IMR-90 (cell line): ENCODE measurements at regions not wholly inside any gene's neighbourhood (a gene's known extent, or its start where the extent isn't known, plus 50 kb on each side); places are given as distances from the start of the nearest gene placed in this dataset.

Experiments used
- ATAC-seq: fragments of 200-7000 bp; cut with Tn5 transposase; 2 replicates; pipeline ENCODE4 v1.9.1; 2020; ENCODE audit warnings: low read depth, mild to moderate bottlenecking, moderate library complexity
- BruUV-seq: library from RNA; stranded (reverse); fragments of 400-500 nt; replicated peaks from 2 replicates; lab custom pipeline; 2021; lab: Mats Ljungman, UMichigan
- CTCF ChIA-PET: fragments of 300-600 bp; formaldehyde crosslinking; extraction: SDS; loops from one replicate; lab custom pipeline; 2021; ENCODE audit warnings: antibody characterized with exemption; lab: Yijun Ruan, JAX
- POLR2A ChIA-PET: fragments of 300-600 bp; sonication (Branson Sonifier 250); formaldehyde crosslinking; loops from one replicate; lab custom pipeline; 2022; ENCODE audit warnings: antibody characterized with exemption; ENCODE audit not compliant: unreplicated experiment; lab: Charles Lee
- DNase-seq: peaks from one replicate; pipeline ENCODE4 v3.0.0; 2013
- H2AFZ ChIP-seq: replicated peaks from 2 replicates; pipeline ENCODE3; 2013; ENCODE audit warnings: low read length, mild to moderate bottlenecking; ENCODE audit not compliant: poor library complexity
- H2AK5ac ChIP-seq: 2 replicates; pipeline ENCODE4 v1.6.1; 2013; ENCODE audit warnings: low read depth, low read length, inconsistent platforms
- H2AK9ac ChIP-seq: replicated peaks from 2 replicates; pipeline ENCODE3; 2013; ENCODE audit warnings: mild to moderate bottlenecking, low read depth, low read length, moderate library complexity; ENCODE audit not compliant: poor library complexity
- H2BK120ac ChIP-seq: 2 replicates; pipeline ENCODE4 v1.6.1; 2013; ENCODE audit warnings: low read depth, low read length, inconsistent platforms
- H2BK15ac ChIP-seq: 3 replicates; pipeline ENCODE4 v1.6.1; 2013; ENCODE audit warnings: low read depth, low read length, inconsistent platforms
- H2BK20ac ChIP-seq: 2 replicates; pipeline ENCODE4 v1.6.1; 2013; ENCODE audit warnings: low read depth, mild to moderate bottlenecking, inconsistent platforms, low read length, moderate library complexity
- H2BK5ac ChIP-seq: 2 replicates; pipeline ENCODE4 v1.6.1; 2013; ENCODE audit warnings: mild to moderate bottlenecking, low read depth, low read length, inconsistent platforms; ENCODE audit not compliant: poor library complexity, severe bottlenecking
- H3K14ac ChIP-seq: replicated peaks from 2 replicates; pipeline ENCODE4 v1.6.1; 2013; ENCODE audit warnings: low read depth, low read length, inconsistent platforms
- H3K18ac ChIP-seq: 2 replicates; pipeline ENCODE4 v1.6.1; 2013; ENCODE audit warnings: low read depth, low read length, control low read depth
- H3K23ac ChIP-seq: 2 replicates; pipeline ENCODE4 v1.6.1; 2013; ENCODE audit warnings: low read depth, low read length, inconsistent platforms
- H3K27ac ChIP-seq: 2 replicates; pipeline ENCODE4 v1.5.1; 2013; ENCODE audit warnings: mild to moderate bottlenecking, control low read depth, low read length; ENCODE audit not compliant: insufficient read depth
- H3K27me3 ChIP-seq: 2 replicates; pipeline ENCODE4 v1.6.1; 2013; ENCODE audit warnings: low read length; ENCODE audit not compliant: control insufficient read depth, insufficient read depth
- H3K36me3 ChIP-seq: 2 replicates; pipeline ENCODE4 v1.6.1; 2013; ENCODE audit warnings: low read length, mixed read lengths; ENCODE audit not compliant: control insufficient read depth, insufficient read depth
- H3K4ac ChIP-seq: 2 replicates; pipeline ENCODE4 v1.6.1; 2013; ENCODE audit warnings: low read depth, low read length, inconsistent platforms
- H3K4me1 ChIP-seq: 2 replicates; pipeline ENCODE4 v1.6.1; 2013; ENCODE audit warnings: low read length, mixed read lengths; ENCODE audit not compliant: control insufficient read depth, insufficient read depth
- H3K4me2 ChIP-seq: 2 replicates; pipeline ENCODE4 v1.6.1; 2013; ENCODE audit warnings: low read depth, mild to moderate bottlenecking, control low read depth, low read length, moderate library complexity
- H3K4me3 ChIP-seq: 2 replicates; pipeline ENCODE4 v1.5.1; 2013; ENCODE audit warnings: low read depth, mild to moderate bottlenecking, control low read depth, low read length, moderate library complexity; ENCODE audit not compliant: insufficient read depth
- H3K56ac ChIP-seq: 2 replicates; pipeline ENCODE4 v1.6.1; 2013; ENCODE audit warnings: low read length, inconsistent platforms; ENCODE audit not compliant: insufficient read depth; ENCODE audit errors: extremely low read depth
- H3K79me1 ChIP-seq, 2 experiments: 2 replicates each; pipeline ENCODE4 v1.6.1; 2013; ENCODE audit warnings: low read length in 2 of 2, inconsistent platforms in 1 of 2, low read depth in 1 of 2
- H3K9ac ChIP-seq: 2 replicates; pipeline ENCODE4 v1.6.1; 2013; ENCODE audit warnings: low read depth, low read length, control low read depth
- H3K9me1 ChIP-seq: 2 replicates; pipeline ENCODE4 v1.6.1; 2013; ENCODE audit warnings: low read length, inconsistent platforms; ENCODE audit not compliant: insufficient read depth
- H3K9me3 ChIP-seq: 2 replicates; pipeline ENCODE4 v1.6.1; 2013; ENCODE audit warnings: low read length; ENCODE audit not compliant: control insufficient read depth, insufficient read depth
- H4K20me1 ChIP-seq: 2 replicates; pipeline ENCODE4 v1.6.1; 2013; ENCODE audit warnings: low read length, inconsistent platforms; ENCODE audit not compliant: insufficient read depth
- H4K5ac ChIP-seq: 2 replicates; pipeline ENCODE4 v1.6.1; 2013; ENCODE audit warnings: mild to moderate bottlenecking, low read depth, low read length, control low read depth
- H4K8ac ChIP-seq, 2 experiments: 2 replicates each; pipeline ENCODE4 v1.6.1; 2013; ENCODE audit warnings: low read depth in 2 of 2, low read length in 2 of 2, control low read depth in 1 of 2, inconsistent platforms in 1 of 2
- H4K91ac ChIP-seq: 2 replicates; pipeline ENCODE4 v1.6.1; 2013; ENCODE audit warnings: low read depth, low read length, inconsistent platforms; ENCODE audit not compliant: insufficient read depth
- CHD1 ChIP-seq: IDR thresholded peaks from 2 replicates; pipeline ENCODE4 v1.6.1; 2012; ENCODE audit warnings: low read depth, low read length, improper control_type of control experiment
- FOS ChIP-seq: fragments of 150-350 bp; IDR thresholded peaks from 2 replicates; pipeline ENCODE4 v1.6.1; 2016; ENCODE audit warnings: low read depth, low read length
- MAFK ChIP-seq: IDR thresholded peaks from 2 replicates; pipeline ENCODE4 v1.6.1; 2012; ENCODE audit warnings: low read depth, low read length, improper control_type of control experiment
- MAZ ChIP-seq: IDR thresholded peaks from 2 replicates; pipeline ENCODE4 v1.6.1; 2012; ENCODE audit warnings: low read depth, mild to moderate bottlenecking, low read length, improper control_type of control experiment, moderate library complexity, borderline replicate concordance
- MXI1 ChIP-seq: IDR thresholded peaks from 2 replicates; pipeline ENCODE4 v1.6.1; 2012; ENCODE audit warnings: low read depth, mild to moderate bottlenecking, low read length, moderate library complexity, borderline replicate concordance
- NFE2L2 ChIP-seq: fragments of 150-350 bp; IDR thresholded peaks from 2 replicates; pipeline ENCODE4 v1.6.1; 2016; ENCODE audit warnings: low read depth, mild to moderate bottlenecking, low read length
- RFX5 ChIP-seq: IDR thresholded peaks from 2 replicates; pipeline ENCODE4 v1.8.0; 2012; ENCODE audit warnings: low read depth, mild to moderate bottlenecking, low read length, moderate library complexity
- WGBS, 2 experiments: methylation state at CpG; one replicate each; pipeline versions ENCODE4 v1.1.5 to v1.1.7; 2013; ENCODE audit warnings: missing lambda C conversion rate in 2 of 2; ENCODE audit not compliant: insufficient read length in 1 of 2; ENCODE audit errors: extremely low coverage in 2 of 2; 5-methylcytosine and 5-hydroxymethylcytosine counted together
- dilution Hi-C: fragments of 300-500 bp; cut with HindIII; formaldehyde crosslinking; loops from one replicate; pipeline ENCODE4 v1.14.3; 2018; ENCODE audit warnings: low sequenced_read_pairs; ENCODE audit not compliant: unreplicated experiment
- in situ Hi-C: fragments of 300-500 bp; cut with MboI; formaldehyde crosslinking; loops from 3 replicates; pipeline ENCODE4 v1.14.3; 2019; ENCODE audit warnings: low sequenced_read_pairs, inconsistent platforms, mixed read lengths
- intact Hi-C: fragments of 100-400 bp; cut with micrococcal nuclease; formaldehyde crosslinking; loops from 2 replicates; pipeline ENCODE4 v1.10.0; 2022

DNA sequence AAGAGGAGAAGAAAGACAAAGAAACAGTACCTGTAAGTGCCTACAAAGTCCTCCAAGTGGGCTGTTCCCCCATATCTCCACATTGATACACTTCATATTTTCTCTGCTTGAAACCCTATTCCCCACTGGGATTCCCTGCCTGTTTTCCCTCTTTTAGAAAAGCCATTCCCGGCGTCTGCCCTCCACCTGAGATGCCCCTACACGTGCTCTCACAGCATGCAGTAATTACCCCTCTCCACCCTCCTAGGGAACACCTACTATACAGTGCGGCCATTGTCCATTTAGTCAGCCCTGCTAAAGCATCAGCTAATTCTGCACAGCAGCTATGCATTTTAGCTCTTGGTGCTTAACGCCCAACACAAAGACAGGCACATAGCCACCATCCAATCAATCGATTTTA, 135.7 kb upstream of the TIAM1 start:
- Histone ChIP-seq H2BK5ac (no peak overlapping the region), H3K14ac (no peak overlapping the region), H3K9ac (no peak overlapping the region), H3K23ac (no peak overlapping the region), H3K9me3 (peaks cover 9% of the 10 kb centered on the region), H2AK5ac (no peak overlapping the region), H3K56ac (no peak overlapping the region), H3K4me1 (no peaks in the 10 kb centered on the region), H3K4me3 (no peak overlapping the region), H3K79me1 (no peaks in the 10 kb centered on the region), H3K9me1 (no peaks in the 10 kb centered on the region), H4K91ac (no peak overlapping the region), H4K5ac (no peak overlapping the region), H2BK120ac (no peak overlapping the region), H3K18ac (no peak overlapping the region), H2BK20ac (no peak overlapping the region), H2BK15ac (no peak overlapping the region), H3K36me3 (no peaks in the 10 kb centered on the region), H2AK9ac (no peak overlapping the region), H3K4ac (no peak overlapping the region), H3K4me2 (no peak overlapping the region), H3K27ac (no peak overlapping the region), H2AFZ (no peak overlapping the region), H3K27me3 (no peaks in the 10 kb centered on the region), H4K20me1 (no peaks in the 10 kb centered on the region), H4K8ac (no peak overlapping the region)
- dilution Hi-C loops: no loop called here
- POLR2A ChIA-PET: no interaction called here
- intact Hi-C loops: no loop called here
- ATAC-seq (no peak), DNase-seq (no peak)
- CTCF ChIA-PET: no interaction called here
- TF ChIP-seq MAZ (no peak), MXI1 (no peak), RFX5 (no peak), MAFK (no peak), CHD1 (no peak), NFE2L2 (no peak), FOS (no peak)
- in situ Hi-C loops: no loop called here
- BruUV-seq: no TSS peak
- 67% methylated on average over 4 of the region's 6 CpGs; no CpG with 5 or more reads in 1 of the 2 experiments for WGBS, 2 experiments
